D721Med (cell line): ENCODE measurements at regions not wholly inside any gene's neighbourhood (a gene's known extent, or its start where the extent isn't known, plus 50 kb on each side); places are given as distances from the start of the nearest gene placed in this dataset.

Source experiments
- DNase-seq: peaks from one replicate; pipeline ENCODE4 v3.0.0; 2011; ENCODE audit warnings: low spot score; ENCODE audit not compliant: insufficient read length
- FAIRE-seq: peaks from 2 replicates; lab custom pipeline; 2011; peaks lifted over from hg19 to GRCh38; lab: Jason Lieb, UNC
- CTCF ChIP-seq: IDR thresholded peaks from 2 replicates; pipeline ENCODE4 v1.5.1; 2012; ENCODE audit warnings: mild to moderate bottlenecking, control low read depth; ENCODE audit not compliant: insufficient read depth; ENCODE audit errors: missing control alignments

GRCh38 chrX:45900766-45901615 lies 644.2 kb downstream of the ZNF674 start:
- FAIRE-seq (no peak), DNase-seq (no peak)
- no peak for TF ChIP-seq CTCF

- FAIRE-seq (no peak), DNase-seq (no peak)
- no peak for TF ChIP-seq CTCF
These were observed 650.2 kb downstream of the ZNF674 start for GRCh38 chrX:45894864-45895645.

- TF ChIP-seq CTCF = no peak
- FAIRE-seq = no peak
- DNase-seq = no peak
These were observed 655.8 kb downstream of the ZNF674 start for GRCh38 chrX:45889471-45889870.

- no peak for DNase-seq
- no peak for TF ChIP-seq CTCF
- FAIRE-seq = no peak
These were observed 656.7 kb downstream of the ZNF674 start for GRCh38 chrX:45888518-45888917.

GRCh38 chrX:45885931-45886330 lies 659.3 kb downstream of the ZNF674 start:
- no peak for DNase-seq
- FAIRE-seq = no peak
- TF ChIP-seq CTCF = no peak

GRCh38 chrX:45879512-45879911 lies 665.7 kb downstream of the ZNF674 start:
- no peak for TF ChIP-seq CTCF
- DNase-seq (no peak), FAIRE-seq (no peak)
